Mammary epithelial cell (primary cell): ENCODE measurements at regions not wholly inside any gene's neighbourhood (a gene's known extent, or its start where the extent isn't known, plus 50 kb on each side); places are given as distances from the start of the nearest gene placed in this dataset.

Experiments
- EZH2 ChIP-seq: IDR thresholded peaks from 2 replicates; pipeline ENCODE4 v1.6.1; 2012; ENCODE audit warnings: low read length, inconsistent platforms, borderline replicate concordance
- TF ChIP-seq, protein P1 (sequence below), 2 donors: IDR thresholded peaks in 1 of 2; conservative IDR thresholded peaks in 1 of 2; 2 replicates each; pipeline ENCODE4 v1.5.1; 2011 to 2012; ENCODE audit warnings: inconsistent platforms in 2 of 2, low read length in 2 of 2, mild to moderate bottlenecking in 2 of 2, control low read depth in 1 of 2, low read depth in 1 of 2; ENCODE audit not compliant: insufficient read depth in 1 of 2; ENCODE audit errors: extremely low read depth in 1 of 2

DNA sequence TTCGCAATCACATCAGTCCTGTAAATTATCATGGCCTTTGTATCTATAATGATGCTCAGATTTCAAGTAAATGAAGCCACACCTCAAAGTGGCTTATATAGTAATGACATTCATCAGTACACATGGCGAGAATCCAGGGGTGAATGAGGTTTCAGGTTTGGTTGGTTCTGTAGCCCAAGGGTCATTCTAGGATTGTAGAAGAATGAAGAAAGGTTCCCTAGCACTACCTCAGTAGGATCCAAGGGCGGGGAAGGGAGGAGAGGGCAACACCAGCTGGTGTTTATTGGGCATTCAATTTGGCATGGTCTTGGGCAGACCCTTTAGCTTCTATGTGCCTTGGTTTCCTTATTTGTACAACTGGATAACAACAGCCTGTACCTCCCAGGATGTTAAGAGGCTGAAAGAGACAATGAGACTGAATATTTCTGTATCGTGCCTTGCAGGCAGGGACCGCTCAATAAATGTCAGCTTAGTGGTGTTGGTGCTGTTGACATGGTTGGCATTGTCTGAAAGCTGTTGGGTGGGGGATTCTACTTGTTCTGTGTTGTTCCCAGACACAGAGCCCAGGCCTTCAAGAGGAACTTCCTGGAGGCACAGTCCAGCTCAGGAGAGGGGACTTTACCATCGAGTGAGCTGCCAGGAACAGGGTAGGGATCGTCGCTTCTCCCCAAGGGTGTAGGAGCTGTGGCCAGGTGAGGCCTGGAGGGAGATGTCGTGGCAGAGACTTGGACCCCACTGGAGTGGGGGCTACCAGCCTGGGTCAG is 388.2 kb downstream of the PTPRU start:
- TF ChIP-seq, protein P1, sequence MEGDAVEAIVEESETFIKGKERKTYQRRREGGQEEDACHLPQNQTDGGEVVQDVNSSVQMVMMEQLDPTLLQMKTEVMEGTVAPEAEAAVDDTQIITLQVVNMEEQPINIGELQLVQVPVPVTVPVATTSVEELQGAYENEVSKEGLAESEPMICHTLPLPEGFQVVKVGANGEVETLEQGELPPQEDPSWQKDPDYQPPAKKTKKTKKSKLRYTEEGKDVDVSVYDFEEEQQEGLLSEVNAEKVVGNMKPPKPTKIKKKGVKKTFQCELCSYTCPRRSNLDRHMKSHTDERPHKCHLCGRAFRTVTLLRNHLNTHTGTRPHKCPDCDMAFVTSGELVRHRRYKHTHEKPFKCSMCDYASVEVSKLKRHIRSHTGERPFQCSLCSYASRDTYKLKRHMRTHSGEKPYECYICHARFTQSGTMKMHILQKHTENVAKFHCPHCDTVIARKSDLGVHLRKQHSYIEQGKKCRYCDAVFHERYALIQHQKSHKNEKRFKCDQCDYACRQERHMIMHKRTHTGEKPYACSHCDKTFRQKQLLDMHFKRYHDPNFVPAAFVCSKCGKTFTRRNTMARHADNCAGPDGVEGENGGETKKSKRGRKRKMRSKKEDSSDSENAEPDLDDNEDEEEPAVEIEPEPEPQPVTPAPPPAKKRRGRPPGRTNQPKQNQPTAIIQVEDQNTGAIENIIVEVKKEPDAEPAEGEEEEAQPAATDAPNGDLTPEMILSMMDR (conservative IDR thresholded peaks at IDR 0.05 in 1 of 2, IDR thresholded peaks at IDR 0.05 in 1 of 2; ENCODE audit: extremely low read depth in 1 of 2, insufficient read depth in 1 of 2, low read depth in 1 of 2, low read length in 2 of 2) = no peak
- TF ChIP-seq EZH2 = no peak
